Liver (tissue), 3 donors: ENCODE measurements at regions not wholly inside any gene's neighbourhood (a gene's known extent, or its start where the extent isn't known, plus 50 kb on each side); places are given as distances from the start of the nearest gene placed in this dataset.

Experiments used
- CTCF ChIP-seq: fragments of 150-350 bp; IDR thresholded peaks from 2 replicates; pipeline ENCODE4 v1.5.1; 2017; ENCODE audit warnings: improper control_type of control experiment, low read depth, low read length; ENCODE audit not compliant: missing input control
- FOXA1 ChIP-seq: IDR thresholded peaks from 2 replicates; pipeline ENCODE4 v1.6.1; 2016; ENCODE audit warnings: antibody characterized with exemption
- JUND ChIP-seq, 2 donors: IDR thresholded peaks; 2 replicates each; pipeline ENCODE4 v1.6.1; 2016; ENCODE audit warnings: antibody characterized with exemption in 2 of 2
- MAX ChIP-seq: IDR thresholded peaks from 2 replicates; pipeline ENCODE4 v1.6.1; 2016; ENCODE audit warnings: antibody characterized with exemption
- RAD21 ChIP-seq, 2 donors: IDR thresholded peaks; 2 replicates each; pipeline ENCODE4 v1.6.1; 2016; ENCODE audit warnings: antibody characterized with exemption in 2 of 2, mild to moderate bottlenecking in 2 of 2
- REST ChIP-seq: IDR thresholded peaks from 2 replicates; pipeline ENCODE4 v1.6.1; 2016; ENCODE audit warnings: antibody characterized with exemption, mild to moderate bottlenecking
- RXRA ChIP-seq, 2 donors: IDR thresholded peaks; 2 replicates each; pipeline ENCODE4 v1.6.1; 2017 to 2018; ENCODE audit warnings: antibody characterized with exemption in 2 of 2, mild to moderate bottlenecking in 1 of 2
- SP1 ChIP-seq: IDR thresholded peaks from 2 replicates; pipeline ENCODE4 v1.6.1; 2018; ENCODE audit warnings: antibody characterized with exemption, mild to moderate bottlenecking
- YY1 ChIP-seq: IDR thresholded peaks from 2 replicates; pipeline ENCODE4 v1.6.1; 2016; ENCODE audit warnings: antibody characterized with exemption, mild to moderate bottlenecking
- donor health status: healthy.
- donor health status: healthy.

- TF ChIP-seq REST (no peak), CTCF (no peak), RAD21 (IDR thresholded peaks at IDR 0.05) (no peak), RXRA (IDR thresholded peaks at IDR 0.05) (no peak), MAX (no peak), JUND (IDR thresholded peaks at IDR 0.05) (no peak), YY1 (no peak), FOXA1 (no peak), SP1 (no peak)
These were observed 800.1 kb upstream of the ZWINT start for GRCh38 chr10:57161157-57161556.
